GM12878 (cell line): ENCODE measurements at regions not wholly inside any gene's neighbourhood (a gene's known extent, or its start where the extent isn't known, plus 50 kb on each side); places are given as distances from the start of the nearest gene placed in this dataset.

ENCODE experiments used
- ATAC-seq: fragments of 200-7000 bp; cut with Tn5 transposase; 3 replicates; pipeline ENCODE4 v1.9.1; 2020; ENCODE audit warnings: mild to moderate bottlenecking, moderate library complexity
- BruUV-seq: library from RNA; stranded (reverse); fragments of 400-500 nt; replicated peaks from 2 replicates; lab custom pipeline; 2021; lab: Mats Ljungman, UMichigan
- CTCF ChIA-PET: fragments of 300-600 bp; sonication (Branson Sonifier 250); formaldehyde crosslinking; extraction: SDS; loops from one replicate; lab custom pipeline; 2021; ENCODE audit warnings: inconsistent platforms; lab: Yijun Ruan, JAX
- POLR2A ChIA-PET: fragments of 350-600 bp; formaldehyde crosslinking; extraction: SDS; loops from one replicate; lab custom pipeline; 2021; ENCODE audit warnings: inconsistent platforms; lab: Charles Lee
- RAD21 ChIA-PET: fragments of 300-600 bp; sonication (Branson Sonifier 250); formaldehyde crosslinking; loops from one replicate; lab custom pipeline; 2023; ENCODE audit warnings: antibody characterized with exemption; ENCODE audit not compliant: unreplicated experiment; lab: Charles Lee
- SMC1A ChIA-PET: fragments of 300-600 bp; sonication (Branson Sonifier 250); formaldehyde crosslinking; loops from one replicate; lab custom pipeline; 2023; ENCODE audit not compliant: unreplicated experiment, uncharacterized antibody; lab: Charles Lee
- DNase-seq: peaks from one replicate; pipeline ENCODE4 v3.0.0-alpha.2; 2011; ENCODE audit warnings: low read depth, low spot score
- FAIRE-seq: peaks from 3 replicates; lab custom pipeline; 2011; peaks lifted over from hg19 to GRCh38; lab: Jason Lieb, UNC
- H2AFZ ChIP-seq: 2 replicates; pipeline ENCODE4 v1.6.0; 2011; ENCODE audit warnings: low read depth, low read length, control low read depth; ENCODE audit not compliant: control insufficient read depth
- H3K27ac ChIP-seq: 2 replicates; pipeline ENCODE4 v1.5.1; 2011; ENCODE audit warnings: control low read depth; ENCODE audit not compliant: control insufficient read depth, insufficient read depth
- H3K27me3 ChIP-seq, 2 experiments: replicated peaks in 1 of 2; 2 replicates each; pipeline versions ENCODE4 v1.6.0 to v1.6.1; 2011; ENCODE audit warnings: low read length in 1 of 2; ENCODE audit not compliant: control insufficient read depth in 2 of 2, insufficient read depth in 2 of 2
- H3K36me3 ChIP-seq, 2 experiments: 2 replicates each; pipeline ENCODE4 v1.5.1; 2011; ENCODE audit warnings: low read length in 1 of 2; ENCODE audit not compliant: control insufficient read depth in 2 of 2, insufficient read depth in 2 of 2
- H3K4me1 ChIP-seq: 2 replicates; pipeline ENCODE4 v1.6.1; 2011; ENCODE audit warnings: mild to moderate bottlenecking, low read length, moderate library complexity, mixed read lengths; ENCODE audit not compliant: control insufficient read depth, insufficient read depth
- H3K4me2 ChIP-seq: 2 replicates; pipeline ENCODE4 v1.6.0; 2011; ENCODE audit warnings: control low read depth; ENCODE audit not compliant: control insufficient read depth, insufficient read depth
- H3K4me3 ChIP-seq: fragments of 200-600 bp; sonication (generic); 2 replicates; pipeline ENCODE4 v1.5.1; 2016
- H3K79me2 ChIP-seq: 2 replicates; pipeline ENCODE4 v1.6.0; 2011; ENCODE audit warnings: low read length; ENCODE audit not compliant: control insufficient read depth, insufficient read depth
- H3K9ac ChIP-seq: 2 replicates; pipeline ENCODE4 v1.8.0; 2011; ENCODE audit warnings: low read length, control low read depth, mixed read lengths; ENCODE audit not compliant: control insufficient read depth, insufficient read depth
- H3K9me3 ChIP-seq: replicated peaks from 3 replicates; pipeline ENCODE4 v1.5.1; 2011; ENCODE audit warnings: mild to moderate bottlenecking, low read length; ENCODE audit not compliant: control insufficient read depth, insufficient read depth
- H4K20me1 ChIP-seq: 2 replicates; pipeline ENCODE4 v1.6.0; 2011; ENCODE audit not compliant: control insufficient read depth, insufficient read depth
- ATF2 ChIP-seq: IDR thresholded peaks from 2 replicates; pipeline ENCODE4 v1.6.1; 2012; ENCODE audit warnings: low read length, inconsistent platforms
- ATF3 ChIP-seq: IDR thresholded peaks from 2 replicates; pipeline ENCODE4 v1.6.1; 2011; ENCODE audit warnings: low read depth, mild to moderate bottlenecking, low read length, moderate library complexity, borderline replicate concordance; ENCODE audit errors: extremely low read depth
- BMI1 ChIP-seq: fragments of 450-650 bp; IDR thresholded peaks from 2 replicates; pipeline ENCODE4 v1.6.1; 2016; ENCODE audit warnings: mild to moderate bottlenecking, moderate library complexity, borderline replicate concordance
- CHD2 ChIP-seq: IDR thresholded peaks from 2 replicates; pipeline ENCODE4 v1.6.1; 2011; ENCODE audit warnings: low read depth, low read length, improper control_type of control experiment, borderline replicate concordance
- CREM ChIP-seq: IDR thresholded peaks from 2 replicates; pipeline ENCODE4 v1.6.1; 2014; ENCODE audit warnings: antibody characterized with exemption, low read depth
- E4F1 ChIP-seq: fragments of 450-650 bp; IDR thresholded peaks from 2 replicates; pipeline ENCODE4 v1.6.1; 2018; ENCODE audit warnings: borderline replicate concordance, mild to moderate bottlenecking; ENCODE audit not compliant: partially characterized antibody
- FOXK2 ChIP-seq: fragments of 450-650 bp; IDR thresholded peaks from 2 replicates; pipeline ENCODE4 v1.6.1; 2017; ENCODE audit warnings: mild to moderate bottlenecking, moderate library complexity
- GABPA ChIP-seq: IDR thresholded peaks from 2 replicates; pipeline ENCODE4 v1.6.1; 2014; ENCODE audit warnings: antibody characterized with exemption, low read depth, mild to moderate bottlenecking, inconsistent platforms
- HCFC1 ChIP-seq: fragments of 150-350 bp; IDR thresholded peaks from 2 replicates; pipeline ENCODE4 v1.6.1; 2014; ENCODE audit warnings: low read length
- MLLT1 ChIP-seq: fragments of 450-650 bp; IDR thresholded peaks from 2 replicates; pipeline ENCODE4 v1.6.1; 2016; ENCODE audit warnings: mild to moderate bottlenecking
- NBN ChIP-seq: fragments of 450-650 bp; IDR thresholded peaks from 2 replicates; pipeline ENCODE4 v1.6.1; 2016
- RAD21 ChIP-seq: IDR thresholded peaks from 2 replicates; pipeline ENCODE4 v1.6.1; 2011; ENCODE audit warnings: mild to moderate bottlenecking, low read depth, low read length, moderate library complexity; ENCODE audit not compliant: insufficient read depth
- SMC3 ChIP-seq: IDR thresholded peaks from 2 replicates; pipeline ENCODE4 v1.6.1; 2011; ENCODE audit warnings: low read length, improper control_type of control experiment, borderline replicate concordance
- SP1 ChIP-seq: IDR thresholded peaks from one replicate; pipeline ENCODE4 v1.6.1; 2011; ENCODE audit warnings: low read depth, low read length
- SPI1 ChIP-seq: IDR thresholded peaks from 2 replicates; pipeline ENCODE4 v1.6.1; 2011; ENCODE audit warnings: low read depth, mild to moderate bottlenecking, low read length, moderate library complexity, borderline replicate concordance; ENCODE audit not compliant: insufficient read depth
- WGBS: methylation state at CpG from one replicate; pipeline ENCODE4 v1.1.6; 2016; ENCODE audit warnings: low lambda C conversion rate; ENCODE audit not compliant: insufficient replicate concordance, insufficient coverage; ENCODE audit errors: missing lambda C conversion rate; 5-methylcytosine and 5-hydroxymethylcytosine counted together
- in situ Hi-C: fragments of 300-500 bp; cut with MboI; formaldehyde crosslinking; loops from 9 replicates; pipeline ENCODE4 v1.14.3; 2018; ENCODE audit warnings: mixed read lengths
- intact Hi-C: fragments of 100-400 bp; cut with micrococcal nuclease; formaldehyde crosslinking; loops from one replicate; pipeline ENCODE4 v1.14.2; 2022; ENCODE audit not compliant: unreplicated experiment

GRCh38 chr6:153616506-153616905 is 422.5 kb upstream of the OPRM1 start:
- no peak for ATAC-seq
- ChIA-PET SMC1A (no interaction called here), CTCF (no interaction called here), RAD21 (no interaction called here), POLR2A (no interaction called here)
- Histone ChIP-seq H3K9me3 (no peaks in the 10 kb centered on the region), H3K4me2 (no peak overlapping the region), H3K4me1 (no peaks in the 10 kb centered on the region), H4K20me1 (no peaks in the 10 kb centered on the region), H3K79me2 (no peaks in the 10 kb centered on the region), H3K9ac (no peak overlapping the region), H3K27me3 (no peaks in the 10 kb centered on the region), H3K36me3 (no peaks in the 10 kb centered on the region), H3K27ac (no peak overlapping the region), H3K4me3 (no peak overlapping the region), H2AFZ (no peak overlapping the region)
- no TSS peak for BruUV-seq
- 10% methylated on average over 6 of the region's 6 CpGs for WGBS
- intact Hi-C loops (no loop called here), in situ Hi-C loops (no loop called here)
- no peak for DNase-seq
- no peak for FAIRE-seq
- TF ChIP-seq ATF3 (no peak), NBN (no peak), MLLT1 (no peak), RAD21 (no peak), CREM (no peak), SP1 (no peak), FOXK2 (no peak), ATF2 (no peak), GABPA (no peak), SMC3 (no peak), HCFC1 (no peak), SPI1 (no peak), E4F1 (no peak), CHD2 (no peak), BMI1 (no peak)
